ENCODE measurements at regions not wholly inside any gene's neighbourhood (a gene's known extent, or its start where the extent isn't known, plus 50 kb on each side); places are given as distances from the start of the nearest gene placed in this dataset.

GRCh38 chr6:71124340-71124739, 164.3 kb upstream of the OGFRL1 start:
- Histone ChIP-seq H3K27ac (no peak overlapping the region), H3K27me3 (ENCODE audit: insufficient read depth, low read depth, severe bottlenecking) (no peaks in the 10 kb centered on the region), H3K9me3 (ENCODE audit: severe bottlenecking) (peaks cover 5% of the 10 kb centered on the region), H3K36me3 (no peaks in the 10 kb centered on the region), H3K4me3 (ENCODE audit: low read depth, low read length) (no peak overlapping the region)
- TF ChIP-seq CTCF (IDR thresholded peaks at IDR 0.05; ENCODE audit: low read depth, low read length), result no peak
- DNase-seq, result no peak

GRCh38 chr6:71125216-71125615, 163.4 kb upstream of the OGFRL1 start:
- Histone ChIP-seq H3K4me3 (ENCODE audit: low read depth, low read length) (no peak overlapping the region), H3K27me3 (ENCODE audit: insufficient read depth, low read depth, severe bottlenecking) (no peaks in the 10 kb centered on the region), H3K27ac (no peak overlapping the region), H3K9me3 (ENCODE audit: severe bottlenecking) (peaks cover 5% of the 10 kb centered on the region), H3K36me3 (no peaks in the 10 kb centered on the region)
- no peak for DNase-seq
- no peak for TF ChIP-seq CTCF (IDR thresholded peaks at IDR 0.05; ENCODE audit: low read depth, low read length)

- no peak for TF ChIP-seq CTCF (IDR thresholded peaks at IDR 0.05; ENCODE audit: low read depth, low read length)
- H3K27me3 ChIP-seq (ENCODE audit: insufficient read depth, low read depth, severe bottlenecking), result no peaks in the 10 kb centered on the region
- H3K4me3 ChIP-seq (ENCODE audit: low read depth, low read length), result no peak overlapping the region
- H3K36me3 ChIP-seq, result no peaks in the 10 kb centered on the region
- DNase-seq, result no peak
- no peak overlapping the region for H3K27ac ChIP-seq
- H3K9me3 ChIP-seq (ENCODE audit: severe bottlenecking), result peaks cover 5% of the 10 kb centered on the region
Measured at GRCh38 chr6:71126506-71126905, 162.1 kb upstream of the OGFRL1 start.

GRCh38 chr6:71127374-71127773, 161.2 kb upstream of the OGFRL1 start:
- Histone ChIP-seq H3K36me3 (no peaks in the 10 kb centered on the region), H3K9me3 (ENCODE audit: severe bottlenecking) (peaks cover 5% of the 10 kb centered on the region), H3K4me3 (ENCODE audit: low read depth, low read length) (no peak overlapping the region), H3K27me3 (ENCODE audit: insufficient read depth, low read depth, severe bottlenecking) (no peaks in the 10 kb centered on the region), H3K27ac (no peak overlapping the region)
- no peak for DNase-seq
- no peak for TF ChIP-seq CTCF (IDR thresholded peaks at IDR 0.05; ENCODE audit: low read depth, low read length)

GRCh38 chr6:71130277-71130676, 158.3 kb upstream of the OGFRL1 start:
- no peak for TF ChIP-seq CTCF (IDR thresholded peaks at IDR 0.05; ENCODE audit: low read depth, low read length)
- no peaks in the 10 kb centered on the region for H3K27me3 ChIP-seq (ENCODE audit: insufficient read depth, low read depth, severe bottlenecking)
- no peak overlapping the region for H3K27ac ChIP-seq

GRCh38 chr6:71134929-71135642, 153.5 kb upstream of the OGFRL1 start:
- no peaks in the 10 kb centered on the region for H3K27me3 ChIP-seq (ENCODE audit: insufficient read depth, low read depth, severe bottlenecking)
- H3K27ac ChIP-seq, result no peak overlapping the region
- DNase-seq, result no peak
- H3K36me3 ChIP-seq, result no peaks in the 10 kb centered on the region
- TF ChIP-seq CTCF (IDR thresholded peaks at IDR 0.05; ENCODE audit: low read depth, low read length), result no peak
- H3K4me3 ChIP-seq (ENCODE audit: low read depth, low read length), result no peak overlapping the region
- no peaks in the 10 kb centered on the region for H3K9me3 ChIP-seq (ENCODE audit: severe bottlenecking)

More at GRCh38 chr6:71130277-71130676, 158.3 kb upstream of the OGFRL1 start:
- Histone ChIP-seq H3K4me3 (ENCODE audit: low read depth, low read length) (no peak overlapping the region), H3K9me3 (ENCODE audit: severe bottlenecking) (peaks cover 5% of the 10 kb centered on the region), H3K36me3 (no peaks in the 10 kb centered on the region)
- no peak for DNase-seq
